GM21529 (cell line): ENCODE measurements at regions not wholly inside any gene's neighbourhood (a gene's known extent, or its start where the extent isn't known, plus 50 kb on each side); places are given as distances from the start of the nearest gene placed in this dataset.

ENCODE experiments used
- ATAC-seq: cut with Tn5 transposase; IDR thresholded peaks from one replicate; pipeline ENCODE4 v1.9.1; 2021; ENCODE audit not compliant: unreplicated experiment

DNA sequence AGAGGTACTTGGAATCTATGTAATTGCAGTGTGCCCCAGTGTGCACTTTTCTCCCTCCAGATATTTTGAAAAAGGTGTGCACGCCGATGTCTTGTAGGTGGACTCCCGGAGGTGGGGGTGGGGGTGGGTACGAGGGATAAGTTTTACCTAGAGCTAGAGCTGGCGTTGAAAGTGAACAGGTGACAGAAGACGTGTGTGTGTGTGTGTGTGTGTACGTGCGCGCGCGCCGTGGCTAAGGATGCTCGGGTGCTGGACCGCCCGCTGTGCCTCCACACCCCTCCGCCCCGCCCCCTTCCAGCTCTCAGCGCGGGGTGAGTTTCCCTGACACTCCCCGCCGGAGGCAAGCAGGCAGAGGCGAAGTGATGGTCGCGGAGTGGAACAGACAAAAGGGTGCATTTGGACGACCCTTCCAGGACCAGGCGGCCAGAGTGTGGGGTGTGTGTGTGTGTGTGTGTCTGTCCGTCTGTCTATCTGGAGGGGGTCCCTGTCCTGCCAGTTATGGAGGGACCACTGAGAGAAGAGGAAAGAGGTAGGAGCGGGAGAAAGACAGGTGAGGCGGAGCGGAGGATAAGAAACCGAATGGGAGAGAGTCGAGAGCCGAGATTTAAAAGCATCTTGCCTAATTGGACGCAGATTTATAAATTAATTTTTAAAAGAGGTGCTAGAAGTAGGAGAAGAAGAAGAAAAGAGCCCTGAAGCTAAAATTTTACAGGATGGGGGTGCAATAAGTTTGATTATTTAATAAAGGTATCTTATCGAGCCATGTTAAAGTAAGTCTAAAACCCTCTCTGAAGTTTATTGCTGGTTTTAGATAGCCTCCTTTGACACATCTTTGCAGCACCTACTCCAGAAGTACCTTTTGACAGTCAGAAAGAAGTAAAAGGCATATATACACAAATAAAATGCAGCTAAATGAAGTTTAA, 335.8 kb upstream of the THRB start:
- ATAC-seq: no peak

DNA sequence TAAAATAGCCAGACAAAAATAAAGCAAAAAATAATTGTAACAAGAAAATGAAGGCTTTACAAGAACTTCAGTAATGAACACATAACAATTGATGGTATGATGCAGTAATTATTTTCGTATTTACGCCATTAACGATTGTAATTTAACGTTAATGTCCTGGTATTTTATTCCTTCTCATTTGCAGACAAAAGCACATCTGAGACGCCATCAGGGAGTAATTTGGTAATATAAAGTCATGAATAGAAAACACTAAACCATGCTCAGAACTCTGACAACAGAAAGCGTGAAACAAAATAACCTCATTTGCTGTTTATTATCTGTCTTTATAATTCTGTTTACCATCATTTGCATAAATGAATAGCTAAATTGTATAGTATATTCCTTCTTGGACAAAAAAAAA, 336.6 kb upstream of the THRB start:
- ATAC-seq: no peak

DNA sequence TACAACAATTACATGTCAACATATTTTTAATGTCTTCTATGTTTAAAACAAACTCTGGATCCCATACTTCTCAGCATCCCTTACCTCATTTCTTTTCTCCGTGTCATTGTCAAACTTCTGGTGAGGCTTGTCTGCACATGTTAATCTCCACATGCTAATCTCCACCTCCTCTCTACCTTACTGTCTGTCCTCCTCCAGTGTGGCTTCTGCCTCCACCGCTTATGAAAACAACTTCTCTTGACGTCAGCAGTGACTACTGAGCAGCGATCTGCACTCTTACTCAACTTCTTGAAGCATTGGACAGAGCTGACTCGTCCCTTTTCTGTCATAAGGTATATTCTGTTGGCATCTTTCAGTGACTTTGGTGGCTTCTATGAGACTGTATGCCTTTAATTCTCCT, 338.2 kb upstream of the THRB start:
- no peak for ATAC-seq

DNA sequence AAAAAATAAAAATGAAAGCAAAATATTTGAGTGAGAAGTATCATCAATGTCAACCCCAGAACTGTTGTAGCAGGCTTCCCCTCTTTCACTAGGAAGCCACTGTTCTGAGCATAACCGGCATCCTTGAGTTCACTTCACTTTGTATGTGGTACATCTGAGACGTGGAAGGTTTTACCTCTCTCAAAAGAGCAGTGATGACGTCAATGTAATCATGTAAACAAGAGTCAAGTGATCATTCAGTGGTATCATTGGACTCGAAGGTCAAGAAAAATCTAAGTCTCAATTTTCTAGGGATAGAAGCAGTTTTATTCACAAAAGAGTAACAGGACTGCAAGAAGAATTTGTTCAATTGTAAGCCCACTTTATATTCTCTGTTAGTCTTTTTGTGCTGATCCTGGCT, 339.8 kb upstream of the THRB start:
- no peak for ATAC-seq

DNA sequence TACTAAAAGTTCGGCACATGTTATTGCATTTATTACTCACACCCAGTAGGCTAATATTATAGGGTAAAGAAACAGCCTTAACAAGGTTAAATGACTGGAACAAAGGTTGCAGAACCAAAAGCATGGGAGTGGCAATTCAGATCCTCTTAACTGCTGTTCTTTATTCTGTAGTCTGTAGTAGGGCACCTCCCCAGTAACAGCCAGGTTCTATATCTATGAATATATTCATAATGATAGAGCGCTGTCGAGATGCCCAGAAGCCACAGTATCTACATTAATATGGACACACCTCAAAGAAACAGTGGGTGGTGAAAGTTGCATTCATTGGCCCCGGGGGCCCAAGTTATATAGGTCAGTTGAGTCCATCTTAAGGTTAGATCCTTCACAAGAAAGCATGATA, 340.9 kb upstream of the THRB start:
- no peak for ATAC-seq

DNA sequence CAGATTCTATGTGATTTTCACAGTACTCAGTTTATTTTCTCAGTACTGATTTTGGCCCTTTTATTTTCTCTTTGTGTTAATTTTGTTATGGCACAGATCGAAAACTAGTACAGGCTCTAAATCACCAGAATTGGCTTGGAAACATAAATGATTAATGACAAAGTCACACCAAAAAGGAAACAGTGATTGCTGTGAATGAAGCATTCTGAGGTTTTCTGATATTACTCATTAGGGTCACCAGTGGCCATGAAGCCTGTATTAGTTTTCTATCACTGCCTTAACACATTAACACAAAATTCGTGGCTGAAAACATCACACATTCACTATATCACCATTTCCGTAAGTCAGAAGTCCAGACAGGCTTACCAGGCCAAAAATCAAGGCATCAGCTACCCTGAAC, 343.0 kb upstream of the THRB start:
- no peak for ATAC-seq

DNA sequence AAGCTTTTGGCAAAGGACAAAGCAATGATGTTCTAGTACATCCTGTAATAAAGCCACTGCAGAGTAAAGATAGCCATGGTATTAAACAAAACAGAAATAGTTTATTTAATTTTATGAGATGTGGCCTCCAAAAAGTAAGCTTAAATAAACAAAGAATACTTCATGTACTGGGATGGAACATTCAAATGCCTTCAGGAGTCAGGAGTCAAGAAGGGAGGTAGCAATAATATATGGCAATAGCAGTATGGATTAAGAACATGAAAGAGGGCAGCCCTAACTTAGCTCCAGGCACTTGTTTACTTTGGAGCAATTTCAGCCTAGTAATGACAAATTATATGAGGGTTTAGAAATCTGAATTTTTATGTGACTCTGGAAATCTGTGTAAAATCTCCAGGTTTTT, 343.9 kb upstream of the THRB start:
- no peak for ATAC-seq

DNA sequence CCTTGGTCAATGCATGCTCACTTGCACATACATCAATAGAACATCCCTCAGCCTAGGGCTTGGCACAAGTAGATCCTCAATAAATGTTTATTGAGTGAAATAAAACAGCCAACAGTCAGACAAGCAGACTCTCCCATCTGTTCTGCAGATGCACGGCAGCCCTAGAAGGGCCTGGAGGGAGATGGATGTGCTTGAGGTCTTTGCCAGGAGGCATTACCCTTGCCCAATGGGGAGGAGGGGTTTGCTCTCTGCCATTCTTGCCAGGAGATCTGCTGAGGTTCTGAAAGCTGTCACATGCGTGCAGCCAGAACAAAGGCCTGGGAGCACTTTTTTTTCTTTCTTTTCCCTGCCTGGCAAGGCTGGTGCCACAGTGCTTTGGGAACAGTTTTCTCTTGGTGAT, 349.3 kb upstream of the THRB start:
- ATAC-seq: no peak

DNA sequence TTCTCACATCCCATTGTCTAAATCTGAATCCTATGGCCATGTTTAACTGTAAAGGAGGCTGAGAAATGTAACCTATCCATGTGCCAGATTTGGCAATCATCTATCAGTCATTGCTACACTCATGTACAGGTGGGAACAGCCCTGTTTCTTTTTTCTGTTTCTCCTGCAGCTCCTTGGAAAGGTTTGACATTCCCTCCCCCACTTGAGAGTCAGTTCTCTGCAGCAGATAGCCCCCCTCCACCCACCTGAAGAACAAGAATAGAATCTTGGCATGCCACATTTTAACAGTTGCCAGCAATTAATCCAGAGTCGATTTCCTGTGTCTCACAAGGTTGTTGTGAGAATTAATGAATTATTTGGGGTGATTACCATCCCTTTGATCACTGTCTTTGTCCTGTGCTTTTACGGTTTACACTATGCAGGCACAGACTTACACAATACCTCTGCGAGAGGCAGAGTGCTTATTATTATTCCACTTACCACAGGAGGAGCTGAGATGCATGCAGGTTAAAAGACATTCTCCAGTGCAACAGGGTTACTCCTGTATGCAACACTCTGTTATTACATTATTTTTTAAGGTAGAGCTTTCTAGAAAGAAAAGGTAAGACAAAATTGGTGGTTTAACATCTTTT, 351.0 kb upstream of the THRB start:
- no peak for ATAC-seq

DNA sequence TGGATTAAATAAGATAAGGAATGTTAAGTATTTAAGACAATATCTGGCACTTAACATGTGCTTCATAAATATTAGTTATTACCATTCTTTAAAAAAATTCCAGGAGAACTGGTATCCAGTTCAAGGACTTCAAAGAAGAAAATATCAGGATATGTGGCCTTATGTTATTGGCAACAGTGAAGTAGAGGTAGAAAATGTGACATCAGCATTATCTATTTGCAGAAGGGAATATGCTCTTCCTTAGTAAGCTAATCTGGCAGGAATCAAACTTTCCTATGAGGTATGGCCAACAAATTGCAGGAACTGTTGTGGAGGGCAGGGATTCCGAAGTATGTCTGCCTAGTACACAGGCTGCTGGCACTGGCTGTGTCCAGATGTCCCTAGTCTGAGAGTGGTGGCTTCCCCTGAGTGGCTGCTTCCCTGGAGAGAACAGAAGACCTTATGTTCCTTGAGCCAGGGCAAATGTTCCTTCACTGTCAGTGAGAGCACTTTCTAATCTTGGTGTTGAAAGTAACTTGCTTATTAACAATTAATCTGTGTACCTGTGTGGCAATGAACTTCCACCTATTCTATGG, 351.7 kb upstream of the THRB start:
- no peak for ATAC-seq

DNA sequence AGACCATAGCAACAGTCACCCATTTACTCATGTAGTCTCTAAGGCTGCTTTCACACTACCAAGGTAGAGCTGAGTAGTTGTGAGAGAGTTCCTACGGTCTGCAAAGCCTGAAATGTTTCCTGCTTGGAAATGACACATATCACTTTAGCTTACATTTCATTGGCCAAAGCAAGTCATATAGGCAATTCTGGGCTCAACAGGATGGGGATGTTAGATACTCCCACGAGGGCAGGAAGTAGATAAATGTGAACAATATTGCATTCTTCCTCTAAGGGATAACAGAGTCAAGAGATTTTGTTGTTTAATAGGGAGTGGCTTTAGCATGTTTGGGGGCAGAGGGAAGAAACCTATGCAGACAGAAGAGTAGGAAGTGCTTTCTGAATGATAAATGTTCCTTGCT, 355.6 kb upstream of the THRB start:
- no peak for ATAC-seq

DNA sequence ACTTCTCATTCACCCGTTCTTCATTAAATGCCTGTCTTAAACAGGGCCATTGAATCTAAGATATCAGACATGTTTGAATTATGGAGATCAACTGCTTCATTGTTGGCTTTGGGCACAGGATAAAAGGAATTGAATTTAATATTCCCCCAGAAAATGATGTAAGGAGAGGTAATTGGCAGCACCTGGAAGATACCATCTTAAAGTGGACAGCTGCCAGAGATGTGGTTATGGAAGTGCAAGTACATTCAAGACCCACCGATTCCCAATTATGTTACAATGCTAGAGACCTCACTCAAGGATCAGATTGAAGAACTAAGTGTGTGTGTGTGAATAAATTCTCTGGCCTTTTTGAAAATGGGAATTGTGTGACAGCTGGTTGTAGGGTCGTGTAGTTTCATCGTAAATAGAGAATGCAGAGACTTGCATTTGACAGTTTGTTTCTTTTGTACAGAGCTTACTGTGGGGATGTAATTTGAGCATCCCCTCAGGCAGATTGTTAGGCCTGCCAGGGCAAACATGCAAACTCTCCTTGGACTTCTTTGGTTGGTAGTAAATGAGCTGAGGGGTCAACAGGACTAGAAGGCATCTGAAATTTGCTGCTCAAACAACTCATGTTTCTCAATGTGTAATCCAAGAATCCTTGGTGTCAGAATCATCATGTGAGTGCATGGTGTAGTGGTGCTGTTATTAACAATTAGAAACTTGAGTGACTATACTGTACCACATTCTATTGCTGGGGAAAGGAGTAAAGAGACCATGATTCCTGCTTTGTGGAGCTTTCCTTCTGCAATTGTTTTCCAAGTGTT, 359.2 kb upstream of the THRB start:
- ATAC-seq: no peak

DNA sequence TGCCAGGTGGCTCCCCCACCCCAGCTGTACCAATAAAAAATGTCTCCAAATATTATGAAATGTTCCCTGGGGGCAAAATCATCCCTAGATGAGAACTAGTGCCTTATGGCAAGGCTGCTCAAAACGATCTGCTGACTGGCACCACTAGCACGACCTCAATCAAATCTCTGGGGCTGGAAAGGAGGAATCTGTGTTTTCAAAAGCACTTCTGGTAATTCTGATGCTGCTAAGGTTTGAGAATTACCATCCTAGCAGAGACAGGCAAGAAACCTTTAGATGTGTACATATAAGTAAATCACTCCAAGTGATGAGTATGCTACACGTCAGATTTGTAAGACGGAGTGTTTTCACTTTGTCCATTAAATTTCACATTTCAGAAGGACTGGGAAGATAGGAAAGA, 360.1 kb upstream of the THRB start:
- no peak for ATAC-seq

DNA sequence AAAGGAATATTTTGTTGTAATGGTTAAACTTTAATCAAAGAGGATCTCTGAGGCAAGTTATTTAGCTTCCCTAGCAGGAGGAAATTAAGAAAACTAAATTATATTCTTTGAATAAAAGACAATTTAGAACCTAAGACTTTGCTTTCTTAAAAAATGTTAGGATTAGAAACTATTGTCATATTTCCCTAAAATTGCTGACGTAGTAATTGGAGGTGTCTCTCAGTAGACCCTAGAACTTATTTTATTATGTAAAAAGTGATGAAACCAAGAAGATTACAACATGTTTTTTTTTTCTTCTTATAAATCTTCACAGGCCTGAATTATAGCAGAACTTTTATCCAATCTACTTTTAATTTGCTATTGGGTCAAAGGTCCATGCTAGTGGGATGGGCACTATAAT, 363.3 kb upstream of the THRB start:
- ATAC-seq: no peak

DNA sequence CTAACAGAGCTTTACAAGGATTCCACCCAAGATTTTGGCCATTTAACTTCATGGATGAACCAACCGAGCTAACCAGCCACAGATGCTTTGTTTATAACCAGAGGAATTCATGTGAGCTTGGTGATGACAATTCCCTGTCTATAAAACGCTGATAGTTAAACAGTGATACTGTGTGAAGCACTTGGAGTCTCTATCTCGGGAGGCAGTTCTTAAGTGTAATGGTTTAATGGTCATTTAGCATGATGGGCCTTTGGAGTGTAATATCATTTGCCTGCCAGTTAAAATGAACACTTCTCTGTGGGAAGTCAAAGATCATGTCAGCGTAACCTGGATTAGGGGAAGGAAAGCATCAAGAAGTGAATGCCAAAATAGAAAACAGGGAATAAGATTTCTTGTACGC, 368.6 kb upstream of the THRB start:
- ATAC-seq: no peak

DNA sequence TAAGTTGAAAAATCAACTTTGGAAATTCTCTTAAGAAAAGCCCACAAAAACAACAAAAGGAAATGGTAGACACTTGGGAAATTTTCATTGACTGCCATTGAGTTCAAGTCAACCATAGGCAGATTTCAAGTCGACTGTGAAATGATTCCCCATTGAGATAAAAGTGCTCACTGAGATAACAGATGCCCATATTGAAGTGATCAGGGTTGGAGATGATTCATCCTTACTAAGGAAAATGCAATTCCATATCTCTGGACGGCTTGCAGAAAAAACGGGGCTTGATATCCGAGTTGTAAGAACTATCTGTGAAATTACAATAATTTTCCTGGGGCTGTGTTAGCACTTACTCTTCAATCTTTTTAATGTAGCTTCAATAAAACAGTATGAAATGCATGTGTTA, 373.1 kb upstream of the THRB start:
- ATAC-seq: no peak

DNA sequence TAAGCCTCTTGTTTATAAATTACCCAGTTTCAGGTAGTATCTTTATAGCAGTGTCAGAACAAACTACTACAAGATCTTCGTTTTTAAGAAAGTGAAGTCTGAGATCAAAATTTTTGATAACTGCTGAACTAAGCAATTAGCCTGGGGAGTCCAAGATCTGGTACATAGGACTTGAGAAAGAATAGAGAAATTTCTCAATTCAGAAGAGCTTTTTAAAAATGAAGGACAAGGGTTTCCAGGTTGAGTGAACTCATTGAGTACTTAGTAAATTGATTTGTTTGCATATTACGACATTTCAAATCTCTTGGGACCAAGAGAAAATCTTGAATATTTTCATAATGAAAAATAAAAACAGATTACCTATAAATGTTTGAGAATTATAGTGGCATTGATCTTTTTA, 386.6 kb upstream of the THRB start:
- ATAC-seq: no peak

DNA sequence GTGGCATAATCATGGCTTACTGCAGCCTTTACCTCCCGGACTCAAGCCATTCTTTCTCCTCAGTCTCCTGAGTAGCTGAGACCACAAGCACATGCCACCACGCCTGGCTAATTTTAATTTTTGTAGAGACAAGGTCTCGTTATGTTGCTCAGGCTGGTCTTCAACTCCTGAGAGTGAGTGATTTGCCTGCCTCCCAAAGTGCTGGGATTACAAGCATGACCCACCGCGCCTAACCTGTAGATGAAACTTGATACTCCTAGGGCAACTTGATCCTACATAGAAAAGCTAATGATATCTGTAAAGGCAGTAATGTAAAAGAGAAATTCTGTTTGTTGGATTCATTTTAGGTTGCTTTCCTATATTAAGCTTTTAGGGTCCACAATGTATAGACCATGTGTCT, 391.9 kb upstream of the THRB start:
- no peak for ATAC-seq

DNA sequence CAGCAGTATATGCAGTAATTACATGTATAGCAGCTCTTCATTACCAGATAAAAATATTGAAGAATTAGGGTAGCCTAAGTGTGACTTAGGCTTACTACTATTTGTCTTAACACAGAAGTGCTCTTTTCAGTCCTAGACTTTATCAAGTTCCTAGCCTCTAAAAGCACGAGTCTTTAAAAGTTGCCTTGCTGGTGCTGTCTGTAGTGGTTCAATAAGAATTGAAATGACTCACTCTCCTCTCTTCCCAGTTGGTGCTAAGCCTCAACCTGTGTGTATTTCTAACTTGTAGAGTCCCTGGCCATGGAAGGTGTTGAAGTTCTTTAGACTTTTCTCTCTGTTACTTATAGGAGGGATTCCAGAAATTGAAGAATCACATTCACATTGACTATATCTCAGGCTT, 395.4 kb upstream of the THRB start:
- no peak for ATAC-seq

DNA sequence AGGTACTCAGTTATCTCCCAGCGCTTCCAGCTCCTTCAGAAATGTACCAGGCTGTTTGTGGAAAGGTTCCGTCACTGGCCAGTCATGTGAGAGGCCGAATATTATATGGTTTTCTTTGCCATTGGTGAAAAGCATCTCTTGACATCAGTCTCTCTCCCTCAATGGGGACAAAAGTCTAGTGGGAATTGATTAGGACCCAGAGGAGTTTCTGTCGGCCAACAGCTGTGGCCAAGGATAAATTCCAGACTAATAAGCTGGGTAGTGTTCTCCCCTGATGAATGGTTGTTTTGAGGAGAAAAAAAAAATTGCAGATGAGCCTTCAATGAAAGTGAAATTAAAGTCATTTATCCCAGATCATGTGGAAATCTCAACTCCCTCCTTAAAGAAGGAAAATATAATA, 404.7 kb upstream of the THRB start:
- ATAC-seq: no peak

DNA sequence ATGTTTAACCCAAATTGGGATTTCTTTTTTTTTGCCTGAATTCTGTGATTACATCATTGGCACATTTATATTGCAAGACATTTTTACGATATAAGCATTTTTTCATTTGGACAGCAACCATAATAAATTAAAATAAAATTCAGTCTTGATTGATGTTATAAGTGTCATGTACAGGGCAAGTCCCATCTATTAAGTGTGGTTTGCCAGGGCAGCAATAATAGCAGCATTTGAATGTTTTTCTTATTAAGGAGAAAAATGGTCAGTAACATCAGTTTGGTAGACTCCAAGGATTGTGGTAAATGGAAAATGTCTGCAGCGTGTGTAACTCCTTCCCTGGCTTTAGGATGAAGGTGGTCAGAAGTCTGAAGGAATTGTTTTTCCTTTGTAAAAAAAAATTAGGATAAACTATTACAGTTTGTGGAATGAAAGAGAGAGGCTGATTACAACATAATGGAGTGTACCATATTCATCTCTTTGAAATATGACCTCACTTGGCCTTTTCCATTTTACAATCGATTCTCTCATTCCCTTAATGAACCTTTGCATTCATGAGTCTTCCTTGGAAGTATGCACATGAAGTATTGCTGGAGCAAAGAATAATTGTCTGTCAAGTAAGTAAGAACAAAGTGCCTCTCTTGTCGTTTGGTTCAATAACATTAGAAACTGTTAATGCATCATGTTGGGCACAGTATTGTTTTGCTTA, 405.4 kb upstream of the THRB start:
- ATAC-seq: no peak
